HK-2 (cell line): ENCODE measurements at regions not wholly inside any gene's neighbourhood (a gene's known extent, or its start where the extent isn't known, plus 50 kb on each side); places are given as distances from the start of the nearest gene placed in this dataset.
"Not testable (repeated sequence)": the region's sequence is repeated elsewhere in the genome, so short reads cannot be mapped to it uniquely, and the experiment has no call there.

ENCODE experiments used
- DNase-seq: peaks from one replicate; pipeline ENCODE4 v3.0.0-alpha.2; 2018; ENCODE audit not compliant: unreplicated experiment

GRCh38 chr12:116361414-116362223, 84.1 kb upstream of the MED13L start:
- no peak for DNase-seq

- no peak for DNase-seq
Observed at GRCh38 chr12:116365114-116365513, 87.6 kb upstream of the MED13L start.

DNA sequence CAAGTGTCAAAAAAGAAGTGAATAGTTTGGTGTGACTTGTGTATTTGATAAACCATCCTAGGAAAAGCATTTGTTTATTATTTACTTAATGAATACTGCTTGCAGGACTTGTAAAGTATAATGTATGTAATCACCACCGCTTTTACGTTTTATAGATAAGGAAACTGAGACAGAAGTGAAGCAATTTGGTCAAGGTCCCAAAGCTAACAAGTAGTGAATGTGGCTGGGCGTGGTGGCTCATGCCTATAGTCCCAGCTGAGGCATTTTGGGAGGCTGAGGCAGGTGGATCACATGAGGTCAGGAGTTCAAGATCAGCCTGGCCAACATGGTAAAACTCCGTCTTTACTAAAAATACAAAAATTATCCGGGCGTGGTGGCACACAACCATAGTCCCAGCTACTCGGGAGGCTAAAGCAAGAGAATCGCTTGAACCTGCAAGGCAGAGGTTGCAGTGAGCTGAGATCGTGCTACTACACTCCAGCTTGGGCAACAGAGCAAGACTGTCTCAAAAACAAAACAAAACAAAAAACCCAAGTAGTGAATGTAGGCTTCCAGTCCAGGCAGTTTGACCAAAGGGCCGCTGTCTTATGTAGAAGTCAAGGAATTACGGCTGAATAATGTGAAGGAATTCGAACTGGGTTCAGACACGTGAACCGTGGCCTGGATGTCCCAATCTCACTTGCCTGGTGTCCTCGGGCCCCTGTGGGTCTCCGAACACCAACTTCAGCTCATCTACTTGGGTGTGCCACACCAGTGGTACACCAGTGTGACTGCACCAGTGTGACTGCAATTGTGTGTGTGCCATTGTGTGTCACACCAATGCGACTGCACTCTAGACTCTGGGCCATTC, 88.3 kb upstream of the MED13L start:
- no peak for DNase-seq

DNA sequence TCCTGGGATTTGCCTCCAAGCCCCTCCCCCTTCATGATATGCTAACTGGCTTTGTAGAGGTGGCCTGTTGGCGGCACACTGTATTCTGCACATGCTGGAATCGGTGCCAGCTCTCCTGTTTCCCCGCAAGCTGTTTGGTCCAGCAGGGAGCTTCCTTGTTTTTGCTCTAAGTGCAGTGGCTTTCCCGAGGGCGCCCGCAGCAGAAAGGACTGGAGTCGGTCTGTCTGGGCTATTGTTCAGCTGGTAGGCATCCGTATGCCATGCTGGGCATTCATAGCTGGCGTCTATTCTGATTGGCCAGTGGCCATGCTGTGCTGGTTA, 88.9 kb upstream of the MED13L start:
- DNase-seq, result no peak

DNA sequence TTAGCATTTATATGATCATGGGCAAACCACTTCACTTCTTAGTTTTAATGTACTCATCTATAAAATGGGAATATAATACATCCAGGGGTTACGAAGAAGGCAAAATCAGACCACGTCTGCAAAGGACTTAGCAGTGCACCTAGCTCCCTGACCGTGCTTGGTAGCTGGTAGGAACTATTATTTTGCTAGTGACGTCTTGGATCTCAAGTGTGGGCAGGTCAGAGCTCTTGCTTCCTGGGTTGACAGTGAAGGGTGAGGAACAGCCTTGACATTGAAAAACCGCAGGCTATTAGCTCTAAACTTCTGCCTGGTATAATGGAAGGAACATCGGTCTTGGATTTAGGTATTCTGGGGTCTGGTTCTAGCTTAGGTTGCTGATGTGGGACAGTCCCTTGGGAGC, 89.3 kb upstream of the MED13L start:
- no peak for DNase-seq

DNA sequence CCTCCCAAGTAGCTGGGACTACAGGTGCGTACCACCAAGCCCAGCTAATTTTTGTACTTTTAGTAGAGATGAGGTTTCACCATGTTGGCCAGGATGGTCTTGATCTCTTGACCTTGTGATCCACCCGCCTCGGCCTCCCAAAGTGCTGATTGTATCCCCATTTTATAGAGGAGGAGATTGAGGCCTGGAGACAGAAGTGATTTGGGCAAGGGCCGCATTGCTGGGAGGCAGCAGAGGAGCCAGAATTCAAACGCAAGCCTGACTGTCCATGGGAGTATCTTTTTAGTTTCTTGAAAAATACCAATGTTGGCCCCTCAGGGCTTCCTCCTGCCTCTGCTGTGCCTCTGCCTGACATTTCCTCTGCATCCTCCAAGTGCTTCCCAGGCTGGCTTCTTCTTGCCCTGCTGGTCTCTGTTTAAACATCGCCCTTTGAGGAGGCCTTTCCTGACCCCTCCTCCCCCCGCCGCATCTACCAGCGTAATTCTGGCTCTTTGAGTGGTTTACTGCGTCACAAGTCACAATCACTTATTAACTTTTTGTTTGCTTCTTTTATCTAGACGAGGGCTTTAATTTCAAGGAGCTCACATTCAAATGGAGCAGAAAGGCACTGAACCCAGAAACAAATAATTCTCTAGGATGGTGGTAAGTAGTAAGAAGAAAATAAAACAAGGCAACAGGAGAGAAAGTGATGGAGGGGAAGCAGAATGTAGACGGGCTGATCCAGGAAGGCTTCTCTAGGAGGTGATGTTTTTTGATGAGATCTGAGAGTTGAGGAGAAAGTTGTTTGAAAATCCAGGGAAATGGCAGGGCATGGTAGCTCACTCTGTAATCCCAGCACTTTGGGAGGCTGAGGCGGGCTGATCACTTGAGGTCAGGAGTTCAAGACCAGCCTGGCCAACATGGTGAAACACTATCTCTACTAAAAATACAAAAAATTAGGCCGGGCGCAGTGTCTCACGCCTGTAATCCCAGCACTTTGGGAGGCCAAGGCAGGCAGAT, 91.0 kb upstream of the MED13L start:
- DNase-seq, result peak; percentile 62

DNA sequence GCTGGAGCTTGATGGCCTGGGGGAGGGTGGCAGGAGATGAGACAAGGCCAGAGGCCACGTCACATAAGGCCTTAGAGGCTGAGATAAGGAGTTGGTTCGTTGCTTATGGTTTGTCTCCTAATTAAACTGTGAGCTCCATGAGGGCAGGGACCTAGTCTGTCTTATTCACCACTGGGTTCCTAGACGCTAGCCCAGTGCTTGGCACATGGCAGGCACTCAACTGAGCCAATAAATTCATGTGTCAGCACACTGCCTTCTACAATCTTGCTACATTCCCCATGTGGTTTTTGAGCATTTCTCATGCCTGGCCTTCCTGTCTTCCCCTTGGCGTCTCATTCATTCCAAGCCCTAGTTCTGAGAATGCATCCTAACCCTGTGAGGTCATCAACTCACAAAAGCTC, 92.5 kb upstream of the MED13L start:
- DNase-seq, result peak; percentile 35

DNA sequence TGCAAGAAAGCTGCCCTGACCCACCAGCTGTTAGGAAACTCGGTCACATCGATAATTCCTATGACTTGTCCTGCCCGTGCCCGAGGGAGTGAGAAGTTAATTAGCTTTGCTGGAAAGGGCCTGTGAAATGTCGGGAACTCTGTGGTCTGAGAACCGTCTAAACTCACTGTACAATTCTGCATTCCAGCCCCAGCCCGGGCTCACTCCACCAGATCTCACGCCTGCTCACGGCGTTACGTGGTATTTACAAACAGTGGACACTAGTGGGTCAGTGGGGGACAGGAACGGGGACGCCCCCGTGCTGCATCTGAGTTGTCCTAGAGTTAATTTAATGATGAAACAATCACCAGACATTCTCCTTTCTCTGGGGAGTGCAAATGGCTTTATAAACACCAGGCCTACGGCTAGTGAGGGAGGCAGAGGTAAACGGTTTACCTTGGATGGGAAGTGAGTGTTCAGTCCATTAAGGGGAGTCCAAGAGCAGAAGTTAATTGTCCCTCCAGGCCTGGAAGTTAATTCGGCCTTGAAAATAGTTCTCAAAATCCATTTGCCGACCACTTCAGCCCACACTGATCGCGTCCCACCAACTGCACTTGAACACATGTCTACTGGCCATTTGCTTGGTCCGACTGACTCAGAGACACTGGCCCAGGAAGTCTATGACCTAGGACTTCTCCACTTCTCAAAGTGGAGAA, 93.5 kb upstream of the MED13L start:
- DNase-seq, result no peak

DNA sequence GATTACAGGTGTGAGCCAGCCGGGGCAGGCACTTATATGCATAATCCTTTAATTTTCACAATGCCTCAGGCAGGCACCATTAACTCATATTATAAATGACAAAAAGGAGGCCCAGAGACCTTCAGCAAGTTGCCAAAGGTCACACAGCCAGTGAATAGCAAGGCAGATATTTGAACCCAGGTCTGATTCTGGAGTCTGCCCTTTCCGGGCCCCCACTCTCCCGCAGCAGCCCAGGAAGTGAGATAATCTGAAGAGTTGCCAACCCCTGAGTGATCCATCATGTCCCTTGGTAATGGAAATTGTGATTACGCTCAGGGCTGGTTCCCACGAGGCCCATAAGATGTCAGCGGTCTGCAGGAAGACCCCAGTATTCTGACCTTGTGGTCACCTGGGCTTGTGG, 95.3 kb upstream of the MED13L start:
- no peak for DNase-seq

DNA sequence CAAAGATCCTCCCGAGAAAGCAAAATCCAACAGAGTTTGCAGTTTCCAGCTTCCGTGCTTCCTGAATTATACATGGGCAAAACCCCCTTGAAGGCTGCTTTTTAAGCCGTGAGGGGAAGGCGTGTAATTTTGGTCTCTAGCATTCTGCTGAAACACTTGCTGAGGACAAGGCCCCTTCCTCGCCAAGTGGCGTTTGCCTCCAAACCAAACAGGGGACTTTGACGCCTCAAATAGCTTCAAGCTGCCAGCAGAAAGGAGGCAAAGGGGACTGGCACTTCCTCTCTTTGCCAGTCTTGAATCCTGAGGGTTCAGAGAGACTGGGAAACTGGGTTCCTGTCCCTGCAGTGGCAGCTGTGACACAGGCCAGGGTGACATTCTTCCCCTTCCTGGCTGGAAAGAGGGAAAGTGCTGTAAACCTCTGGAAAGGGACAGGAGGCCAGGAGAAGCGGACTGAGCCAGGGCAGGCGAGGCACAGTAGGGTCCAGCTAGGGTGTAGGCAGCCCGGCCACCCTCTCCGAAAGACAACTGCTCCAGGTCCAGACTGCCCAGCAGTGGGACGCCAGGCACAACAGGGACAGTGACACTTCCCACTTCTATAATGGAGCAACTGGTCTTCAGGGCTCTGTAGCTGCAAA, 96.2 kb upstream of the MED13L start:
- DNase-seq, result no peak

GRCh38 chr12:116374207-116374606, 96.7 kb upstream of the MED13L start:
- no peak for DNase-seq

DNA sequence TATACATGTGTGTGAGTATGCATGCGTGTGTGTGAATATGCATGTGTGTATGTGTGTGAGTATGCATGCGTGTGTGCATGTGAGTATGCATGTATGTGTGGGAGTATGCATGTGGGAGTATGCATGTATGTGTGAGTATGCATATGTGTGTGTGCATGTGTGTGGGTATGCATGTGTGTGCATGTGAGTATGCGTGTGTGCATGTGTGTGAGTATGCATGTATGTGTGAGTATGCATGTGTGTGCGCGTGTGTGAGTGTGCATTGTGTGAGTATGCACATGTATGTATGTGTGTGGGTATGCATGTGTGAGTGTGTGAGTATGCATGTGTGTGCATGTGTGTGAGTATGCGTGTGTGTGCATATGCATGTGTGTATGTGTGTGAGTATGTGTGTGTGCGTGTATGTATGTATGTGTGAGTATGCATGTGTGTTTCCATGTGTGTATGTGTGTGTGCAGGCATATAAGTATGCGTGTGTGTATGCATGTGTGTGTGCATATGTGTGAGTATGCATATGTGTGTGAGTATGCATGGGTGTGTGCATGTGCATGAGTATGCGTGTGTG, 97.9 kb upstream of the MED13L start:
- no peak for DNase-seq

- no peak for DNase-seq
Observed at GRCh38 chr12:116376354-116377193, 99.1 kb upstream of the MED13L start.

GRCh38 chr12:116377194-116377571, 99.7 kb upstream of the MED13L start:
- not testable (repeated sequence) for DNase-seq

- DNase-seq, result no peak
Observed at GRCh38 chr12:116378002-116378401, 100.5 kb upstream of the MED13L start.

GRCh38 chr12:116380108-116380507, 102.6 kb upstream of the MED13L start:
- DNase-seq, result no peak

DNA sequence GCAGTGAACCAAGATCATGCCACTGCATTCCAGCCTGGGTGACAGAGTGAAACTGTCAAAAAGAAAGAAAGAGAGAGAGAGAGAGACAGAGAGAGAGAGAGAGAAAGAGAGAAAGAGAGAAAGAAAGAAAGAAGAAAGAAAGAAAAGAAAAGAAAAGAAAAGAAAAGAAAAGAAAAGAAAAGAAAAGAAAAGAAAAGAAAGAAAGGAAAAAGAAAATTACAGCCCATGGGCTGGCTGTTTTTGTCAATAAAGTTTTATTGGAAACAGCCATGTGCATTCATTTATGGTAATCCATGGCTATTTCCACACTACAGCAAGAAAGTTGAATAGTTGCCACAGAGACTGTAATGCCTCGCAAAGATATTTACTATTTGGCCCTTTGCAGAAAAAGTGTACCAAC, 103.2 kb upstream of the MED13L start:
- DNase-seq, result not testable (repeated sequence)

DNA sequence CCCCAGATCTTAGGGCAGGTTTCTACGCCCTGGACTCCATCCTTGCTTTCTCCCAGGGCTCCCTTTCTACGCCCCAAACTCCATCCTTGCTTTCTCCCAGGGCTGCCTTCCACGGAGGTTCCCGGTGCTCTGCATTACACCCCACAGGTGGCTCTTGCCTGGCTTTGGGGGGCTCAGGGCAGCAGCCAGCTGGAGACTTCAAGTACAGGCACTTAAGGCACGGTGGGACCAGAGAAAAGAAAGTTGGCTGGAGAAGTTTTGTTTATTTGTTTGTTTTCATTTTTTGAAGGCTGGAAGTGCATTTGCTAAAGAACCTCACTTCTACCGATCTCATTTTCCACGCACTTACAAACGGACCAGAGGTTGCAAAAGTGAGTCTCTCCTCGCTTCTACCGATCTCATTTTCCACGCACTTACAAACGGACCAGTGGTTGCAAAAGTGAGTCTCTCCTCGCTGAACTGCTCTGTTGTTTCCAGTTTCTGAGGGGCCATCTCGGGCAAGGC, 103.8 kb upstream of the MED13L start:
- DNase-seq, result no peak
